Transverse colon (tissue), 3 donors: ENCODE measurements at regions not wholly inside any gene's neighbourhood (a gene's known extent, or its start where the extent isn't known, plus 50 kb on each side); places are given as distances from the start of the nearest gene placed in this dataset.
"Not testable (repeated sequence)": the region's sequence is repeated elsewhere in the genome, so short reads cannot be mapped to it uniquely, and the experiment has no call there.

Experiments
- CTCF ChIP-seq, 5 experiments: fragments of 200-600 bp in 3 of 5; fragments of 450-650 bp in 2 of 5; sonication (generic) in 3 of 5; IDR thresholded peaks; 1 replicate in 2 of 5; 2 replicates in 3 of 5; pipeline ENCODE4 v1.5.1; 2016 to 2017; ENCODE audit warnings: antibody characterized with exemption in 5 of 5, inconsistent platforms in 3 of 5, mild to moderate bottlenecking in 2 of 5, moderate library complexity in 1 of 5
- EP300 ChIP-seq: sonication (generic); formaldehyde crosslinking; IDR thresholded peaks from one replicate; pipeline ENCODE4 v1.6.1; 2017; ENCODE audit warnings: antibody characterized with exemption, low read depth

GRCh38 chr14:37780731-37781130 lies 185.3 kb downstream of the TTC6 start:
- not testable (repeated sequence) for TF ChIP-seq EP300; CTCF (IDR thresholded peaks at IDR 0.05)
